ENCODE measurements at regions not wholly inside any gene's neighbourhood (a gene's known extent, or its start where the extent isn't known, plus 50 kb on each side); places are given as distances from the start of the nearest gene placed in this dataset.

- no peak for DNase-seq (ENCODE audit: low read depth)
- no peak overlapping the region for H3K4me3 ChIP-seq (ENCODE audit: low read depth, low read length)
- TF ChIP-seq CTCF (IDR thresholded peaks at IDR 0.05; ENCODE audit: insufficient read depth, low read depth, low read length, missing control alignments), result no peak
Measured at GRCh38 chr9:103731541-103731940, 362.6 kb upstream of the SMC2 start.

GRCh38 chr9:103734471-103734870 lies 359.6 kb upstream of the SMC2 start:
- no peak for TF ChIP-seq CTCF (IDR thresholded peaks at IDR 0.05; ENCODE audit: insufficient read depth, low read depth, low read length, missing control alignments)
- H3K4me3 ChIP-seq (ENCODE audit: low read depth, low read length), result no peak overlapping the region
- no peak for DNase-seq (ENCODE audit: low read depth)

GRCh38 chr9:103755441-103755840 lies 338.7 kb upstream of the SMC2 start:
- TF ChIP-seq CTCF (IDR thresholded peaks at IDR 0.05; ENCODE audit: insufficient read depth, low read depth, low read length, missing control alignments), result no peak
- H3K4me3 ChIP-seq (ENCODE audit: low read depth, low read length), result no peak overlapping the region
- no peak for DNase-seq (ENCODE audit: low read depth)

- H3K4me3 ChIP-seq (ENCODE audit: low read depth, low read length), result no peak overlapping the region
- TF ChIP-seq CTCF (IDR thresholded peaks at IDR 0.05; ENCODE audit: insufficient read depth, low read depth, low read length, missing control alignments), result no peak
- no peak for DNase-seq (ENCODE audit: low read depth)
Measured at GRCh38 chr9:103755986-103756385, 338.1 kb upstream of the SMC2 start.

GRCh38 chr9:103757062-103757461 lies 337.0 kb upstream of the SMC2 start:
- no peak for DNase-seq (ENCODE audit: low read depth)
- TF ChIP-seq CTCF (IDR thresholded peaks at IDR 0.05; ENCODE audit: insufficient read depth, low read depth, low read length, missing control alignments), result no peak
- H3K4me3 ChIP-seq (ENCODE audit: low read depth, low read length), result no peak overlapping the region

GRCh38 chr9:103761466-103761865 lies 332.6 kb upstream of the SMC2 start:
- TF ChIP-seq CTCF (IDR thresholded peaks at IDR 0.05; ENCODE audit: insufficient read depth, low read depth, low read length, missing control alignments), result no peak
- no peak for DNase-seq (ENCODE audit: low read depth)
- H3K4me3 ChIP-seq (ENCODE audit: low read depth, low read length), result no peak overlapping the region

- peak; percentile 41 for DNase-seq (ENCODE audit: low read depth)
- no peak overlapping the region for H3K4me3 ChIP-seq (ENCODE audit: low read depth, low read length)
- peak; percentile 47 for TF ChIP-seq CTCF (IDR thresholded peaks at IDR 0.05; ENCODE audit: insufficient read depth, low read depth, low read length, missing control alignments)
Measured at GRCh38 chr9:103789686-103790085, 304.4 kb upstream of the SMC2 start.

Measured in GM12865 (cell line).